GM18951 (cell line): ENCODE measurements at regions not wholly inside any gene's neighbourhood (a gene's known extent, or its start where the extent isn't known, plus 50 kb on each side); places are given as distances from the start of the nearest gene placed in this dataset.

Experiments used
- POLR2A ChIP-seq: IDR thresholded peaks from 4 replicates; pipeline ENCODE4 v1.6.1; 2011; ENCODE audit warnings: mild to moderate bottlenecking; ENCODE audit not compliant: insufficient read length, insufficient read depth; ENCODE audit errors: extremely low read depth
- in situ Hi-C: fragments of 300-500 bp; cut with MboI; formaldehyde crosslinking; loops from one replicate; pipeline ENCODE4 v1.12.0; 2022; ENCODE audit warnings: low sequenced_read_pairs, mixed read lengths, inconsistent platforms; ENCODE audit not compliant: unreplicated experiment

DNA sequence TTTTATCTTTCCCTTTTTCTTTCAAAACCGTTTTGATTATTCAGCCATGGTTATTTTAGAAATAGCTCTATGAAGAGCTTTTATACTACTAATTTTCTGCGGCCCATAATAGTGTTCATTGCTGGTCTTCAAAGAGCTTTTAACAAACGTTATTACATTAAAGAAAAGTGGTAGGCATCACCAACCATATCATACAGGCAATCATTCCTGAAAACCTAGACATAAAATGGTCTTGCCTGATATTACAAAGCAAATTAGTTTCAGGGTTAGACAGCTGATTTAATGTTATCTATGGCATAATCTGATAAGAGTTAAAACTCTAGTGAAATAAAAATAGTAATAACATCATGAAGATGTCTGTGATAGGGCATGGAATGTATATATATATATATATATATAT lies 89.7 kb upstream of the CNTN1 start:
- TF ChIP-seq POLR2A: no peak
- in situ Hi-C loops: no loop called here

DNA sequence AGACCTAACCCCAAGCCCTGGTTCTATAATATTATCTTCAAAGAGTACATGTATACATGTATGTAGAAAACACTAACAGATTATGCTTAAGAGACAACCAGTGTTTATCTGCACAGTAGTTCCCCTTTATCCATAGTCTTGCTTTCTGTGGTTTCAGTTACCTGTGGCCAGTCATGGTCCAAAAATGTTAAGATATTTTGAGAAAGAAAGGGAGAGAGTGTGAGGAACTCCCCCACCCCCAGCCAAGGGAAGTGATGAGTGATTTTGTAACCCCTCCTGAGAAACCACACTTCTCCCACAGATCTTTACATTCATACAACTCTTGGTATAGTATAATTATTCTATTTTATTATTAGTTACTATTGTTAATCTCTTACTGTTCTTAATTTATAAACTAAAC lies 77.3 kb upstream of the CNTN1 start:
- TF ChIP-seq POLR2A: no peak
- in situ Hi-C loops: no loop called here

DNA sequence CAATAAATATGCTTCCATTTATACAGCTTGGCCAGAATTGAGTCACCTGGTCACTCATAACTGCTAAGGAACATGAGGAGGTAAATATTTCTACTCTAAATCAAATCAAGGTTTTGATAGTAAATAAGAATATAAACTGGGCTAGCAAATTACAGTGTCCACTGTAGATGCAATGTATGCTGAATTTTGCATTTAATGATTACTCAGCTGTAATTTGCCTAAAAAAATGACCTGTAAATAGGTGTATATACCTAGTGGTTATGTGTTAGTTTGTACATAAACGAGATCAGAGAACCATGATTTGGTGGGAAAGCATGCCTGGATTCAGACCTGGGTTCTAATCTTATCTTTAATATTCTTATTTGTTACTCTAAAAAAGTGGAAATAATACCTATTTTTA lies 76.6 kb upstream of the CNTN1 start:
- in situ Hi-C loops: no loop called here

DNA sequence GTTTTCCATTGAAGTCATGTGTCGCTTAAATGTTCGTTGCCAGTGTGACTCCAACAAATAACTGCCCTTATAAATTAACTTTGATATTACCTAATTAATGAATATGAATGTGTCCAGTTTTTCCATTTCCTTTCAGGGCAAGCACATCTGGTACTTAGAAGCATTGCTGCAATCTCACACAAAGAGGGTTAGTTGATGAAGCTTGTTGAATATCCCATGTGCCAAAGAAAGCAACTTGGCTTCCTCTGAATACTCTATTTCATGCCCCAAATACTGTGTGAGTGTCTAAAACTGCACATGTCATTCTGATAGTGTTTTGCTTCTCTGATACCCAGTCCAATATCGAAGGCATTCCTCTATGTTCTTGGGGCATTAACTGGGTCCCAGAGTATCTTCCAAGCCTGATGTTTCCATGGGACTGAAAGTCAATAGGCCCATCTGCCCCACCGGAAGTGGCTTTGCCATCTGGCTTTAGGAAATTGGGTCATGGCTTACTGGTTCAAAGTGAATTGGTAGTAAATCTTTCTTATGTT lies 75.8 kb upstream of the CNTN1 start:
- in situ Hi-C loops: no loop called here
- TF ChIP-seq POLR2A: no peak

More for the DNA sequence above, 76.6 kb upstream of the CNTN1 start:
- TF ChIP-seq POLR2A: no peak

DNA sequence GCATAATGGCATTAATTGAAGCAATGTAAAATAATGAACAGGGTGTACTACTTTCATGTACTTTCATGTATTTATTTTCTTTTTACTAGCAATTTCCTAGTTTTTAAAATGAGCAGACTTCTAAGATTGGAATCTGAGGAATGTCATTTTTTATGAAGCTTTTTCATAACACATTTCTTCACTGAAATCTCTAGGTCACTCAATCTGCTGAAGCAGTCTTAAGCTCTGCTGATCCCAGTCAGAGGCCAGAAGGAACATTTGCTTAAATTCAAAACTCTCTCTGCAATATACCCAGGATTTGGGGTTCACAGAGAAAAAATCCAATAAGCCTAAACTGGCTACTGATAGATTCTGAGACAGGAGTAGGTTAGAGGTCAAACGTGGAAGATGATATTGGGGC lies 73.6 kb upstream of the CNTN1 start:
- no peak for TF ChIP-seq POLR2A
- in situ Hi-C loops: no loop called here

DNA sequence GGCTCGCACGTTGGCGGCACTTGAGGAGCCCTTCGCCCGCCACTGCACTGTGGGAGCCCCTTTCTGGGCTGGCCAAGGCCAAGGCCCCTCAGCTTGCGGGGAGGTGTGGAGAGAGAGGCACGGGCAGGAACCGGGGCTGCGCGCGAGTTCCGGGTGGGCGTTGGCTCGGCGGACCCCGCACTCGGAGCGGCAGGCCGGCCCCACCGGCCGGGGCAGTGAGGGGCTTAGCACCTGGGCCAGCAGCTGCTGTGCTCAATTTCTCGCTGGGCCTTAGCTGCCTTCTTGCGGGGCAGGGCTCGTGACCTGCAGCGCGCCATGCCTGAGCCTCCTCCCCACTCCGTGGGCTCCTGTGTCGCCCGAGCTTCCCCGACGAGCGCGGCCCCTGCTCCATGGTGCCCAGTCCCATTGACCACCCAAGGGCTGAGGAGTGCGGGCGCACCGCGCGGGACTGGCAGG lies 71.6 kb upstream of the CNTN1 start:
- in situ Hi-C loops: loop anchor here (10.0 kb wide), 1 partner anchor 304 kb away; no protein-coding TSS in a partner anchor
- TF ChIP-seq POLR2A: no peak

DNA sequence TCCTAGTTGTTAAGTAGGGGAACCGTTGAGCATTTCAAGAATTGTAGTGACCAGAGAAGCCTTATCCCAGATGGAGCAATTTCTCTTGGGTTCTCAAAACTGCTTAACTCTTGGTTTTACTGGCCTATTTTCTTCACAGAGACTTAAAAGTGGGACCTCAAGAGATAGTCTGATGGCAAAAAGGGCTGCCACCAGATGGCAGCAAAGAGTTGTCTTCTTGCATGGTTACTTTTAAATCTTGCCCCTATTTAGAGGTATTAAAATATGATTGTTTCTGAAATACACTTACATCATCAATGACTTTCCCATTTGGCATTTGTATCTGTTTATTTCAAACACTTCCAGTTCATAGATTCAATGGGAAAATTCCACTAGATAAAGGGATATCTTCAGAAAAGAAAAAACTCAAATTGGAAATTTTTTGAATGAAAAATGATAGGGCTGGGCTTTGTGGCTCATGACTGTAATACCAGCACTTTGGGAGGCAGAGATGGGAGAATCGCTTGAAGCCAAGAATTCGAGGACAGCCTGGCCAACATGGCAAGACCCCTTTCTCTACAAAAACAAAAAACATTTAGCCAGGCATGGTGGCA lies 69.9 kb upstream of the CNTN1 start:
- in situ Hi-C loops: loop anchor here (10.0 kb wide), 1 partner anchor 302 kb away; no protein-coding TSS in a partner anchor
- no peak for TF ChIP-seq POLR2A

DNA sequence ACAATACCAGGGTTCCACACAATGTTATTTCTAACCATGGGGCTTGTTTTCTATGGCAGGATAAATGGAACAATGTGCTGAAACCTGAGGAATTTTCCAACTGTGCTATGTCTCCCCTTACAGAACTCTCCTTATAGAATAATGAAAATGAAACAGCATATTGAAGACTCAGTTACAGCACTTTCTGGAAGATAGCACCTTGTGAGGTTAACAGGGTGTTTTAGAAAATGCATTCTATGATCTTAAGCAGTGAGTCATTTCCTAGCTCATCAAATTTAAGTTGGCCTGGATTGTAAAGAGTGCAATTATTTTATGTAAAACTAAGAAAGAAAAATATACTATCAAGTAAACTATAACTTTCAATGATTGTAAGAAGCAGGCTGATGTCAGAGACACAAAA lies 60.1 kb upstream of the CNTN1 start:
- in situ Hi-C loops: no loop called here
- no peak for TF ChIP-seq POLR2A

DNA sequence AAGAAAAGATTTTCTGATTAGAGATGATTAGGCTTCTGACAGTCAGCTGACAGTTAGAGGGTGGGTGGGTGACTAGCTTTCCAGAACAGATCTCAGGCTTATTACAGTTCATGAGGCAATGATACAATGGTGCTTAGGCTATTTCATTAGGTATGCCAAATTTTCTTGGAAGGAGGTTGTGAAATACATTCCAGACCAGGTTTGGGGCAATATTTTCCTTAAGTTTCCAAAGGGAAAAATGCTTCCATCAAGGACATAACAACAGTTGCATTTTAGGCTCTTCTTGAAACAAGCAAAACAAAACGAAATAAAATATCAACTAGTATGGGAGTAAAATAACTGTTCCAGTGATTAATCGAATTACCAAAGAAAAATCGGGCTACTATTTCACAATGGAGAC lies 59.3 kb upstream of the CNTN1 start:
- in situ Hi-C loops: no loop called here
- no peak for TF ChIP-seq POLR2A

DNA sequence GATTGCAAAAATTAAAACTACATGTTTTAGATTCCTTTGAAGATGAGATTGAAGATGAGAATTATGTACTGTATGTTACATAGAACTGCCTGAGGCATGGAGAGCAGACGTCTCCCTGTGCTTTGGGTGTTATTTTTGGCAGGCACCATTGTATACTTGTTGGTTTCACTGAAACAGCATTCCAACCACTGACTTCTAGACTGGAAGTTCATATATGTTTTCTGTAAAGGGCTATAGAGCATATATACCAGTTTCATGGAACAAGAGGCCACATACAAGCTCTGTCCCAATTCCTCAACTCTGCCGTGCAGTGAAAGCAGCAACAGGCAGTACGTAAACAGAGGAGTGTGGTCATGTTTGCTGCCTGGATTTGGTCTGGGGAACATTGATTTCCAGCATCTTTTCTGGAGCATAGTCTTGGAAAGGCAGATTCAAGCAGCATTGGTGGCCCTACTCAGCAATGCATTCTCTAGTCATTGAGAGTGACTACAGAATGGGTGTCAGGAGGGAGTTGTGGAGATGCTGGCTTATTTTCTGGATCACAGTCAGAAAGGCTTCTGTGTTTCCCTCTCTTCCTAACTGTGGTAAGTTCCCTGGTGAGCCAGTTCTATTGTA lies 57.6 kb upstream of the CNTN1 start:
- no peak for TF ChIP-seq POLR2A
- in situ Hi-C loops: no loop called here

DNA sequence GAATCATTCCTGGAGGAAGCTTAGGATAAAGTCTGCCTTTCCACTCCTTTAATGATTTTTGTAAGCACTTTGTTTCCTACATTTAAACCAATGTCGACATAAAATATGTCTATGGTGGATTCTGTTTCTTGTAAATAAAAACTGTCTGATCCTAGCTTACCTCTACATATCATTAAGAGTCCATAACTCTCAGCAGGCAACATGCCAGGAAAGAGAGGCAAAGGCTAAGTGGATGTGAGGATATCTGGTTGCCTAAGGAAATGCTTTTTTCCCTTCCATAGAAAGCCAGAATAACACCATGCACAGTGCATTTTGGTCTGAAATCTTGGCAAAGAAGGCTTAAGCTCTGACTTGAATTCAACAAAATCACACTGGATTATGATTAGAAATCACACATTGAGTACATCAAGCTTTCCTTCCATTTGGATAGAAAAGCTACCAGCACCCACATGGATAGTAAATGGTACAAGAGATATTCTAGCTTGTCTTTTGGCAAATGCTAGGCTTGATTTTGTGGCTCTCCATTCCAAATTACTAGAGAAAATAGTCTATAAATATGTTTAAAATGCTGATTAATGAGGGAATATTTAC lies 57.0 kb upstream of the CNTN1 start:
- TF ChIP-seq POLR2A: no peak
- in situ Hi-C loops: no loop called here
